GM10847 (cell line): ENCODE measurements at regions not wholly inside any gene's neighbourhood (a gene's known extent, or its start where the extent isn't known, plus 50 kb on each side); places are given as distances from the start of the nearest gene placed in this dataset.

Experiments used
- POLR2A ChIP-seq: IDR thresholded peaks from 2 replicates; pipeline ENCODE4 v1.6.1; 2011; ENCODE audit not compliant: insufficient read length; ENCODE audit errors: extremely low read depth

DNA sequence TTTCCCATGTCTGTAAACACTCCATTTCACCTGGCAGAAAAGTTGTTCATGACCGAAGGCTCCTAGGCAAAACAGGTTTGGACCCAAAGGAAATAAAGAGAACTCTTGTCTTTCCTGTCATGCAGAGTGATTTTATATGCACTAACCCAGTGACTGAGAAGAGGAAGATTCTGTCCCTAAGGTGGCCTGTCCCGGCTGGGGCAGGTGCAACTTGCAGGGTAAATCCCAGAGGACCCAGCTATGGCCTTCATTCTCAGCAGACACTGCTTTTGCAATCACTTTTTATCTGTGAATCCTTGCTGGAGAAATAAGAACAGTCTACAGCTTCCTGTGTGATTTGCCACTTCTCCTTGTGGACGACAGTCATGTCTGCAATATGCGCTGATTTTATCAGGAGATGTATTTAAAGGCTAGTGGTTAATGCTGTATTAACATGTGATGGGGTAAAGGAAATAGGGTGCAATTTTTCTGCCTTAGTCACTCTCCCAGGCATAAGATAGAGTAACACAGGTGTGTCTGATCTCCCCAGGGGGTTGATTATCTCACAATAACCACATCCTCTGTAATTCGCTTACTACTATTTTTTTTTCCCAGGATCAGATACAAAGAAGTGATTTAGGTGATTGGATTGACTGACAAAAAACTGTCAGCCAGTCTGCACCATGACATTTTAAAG lies 696.8 kb upstream of the SOX9 start:
- TF ChIP-seq POLR2A = no peak

DNA sequence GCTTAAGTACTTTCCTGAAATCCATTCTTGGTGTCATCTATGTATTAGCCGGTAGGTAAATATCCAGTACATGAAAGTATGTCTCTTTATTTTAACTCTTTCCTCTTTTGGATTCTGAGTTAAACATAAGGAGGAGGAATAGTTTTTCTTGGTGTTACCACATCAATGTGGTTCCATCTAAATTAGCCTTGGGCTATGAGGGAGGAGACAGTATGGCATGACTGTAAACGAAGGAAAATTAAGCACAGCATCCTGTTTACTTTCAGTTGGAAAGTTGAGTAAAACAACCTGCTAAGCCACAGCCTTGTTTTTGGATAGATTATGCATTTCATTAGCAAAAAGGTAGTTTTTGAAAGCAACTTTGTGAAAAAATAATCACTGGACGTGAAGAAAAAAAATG lies 693.0 kb upstream of the SOX9 start:
- no peak for TF ChIP-seq POLR2A

DNA sequence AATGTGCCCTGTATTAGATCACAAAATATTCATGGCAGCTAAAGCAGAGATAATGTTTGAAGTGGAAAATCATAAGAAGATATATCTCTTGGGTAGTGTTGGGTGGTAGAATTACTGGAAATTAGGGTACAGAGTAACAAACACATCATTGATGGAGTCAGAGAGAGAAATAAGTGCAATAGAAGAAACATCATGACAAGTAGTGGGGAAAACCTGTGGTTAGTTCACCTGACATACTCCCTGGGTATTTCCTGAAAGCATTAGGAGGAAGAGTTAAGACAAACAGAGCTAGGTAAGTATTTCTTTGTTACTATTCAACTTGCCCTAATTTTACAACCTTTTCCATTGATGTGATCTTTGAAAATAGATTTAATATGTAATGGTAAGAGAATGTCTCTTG lies 691.9 kb upstream of the SOX9 start:
- no peak for TF ChIP-seq POLR2A

DNA sequence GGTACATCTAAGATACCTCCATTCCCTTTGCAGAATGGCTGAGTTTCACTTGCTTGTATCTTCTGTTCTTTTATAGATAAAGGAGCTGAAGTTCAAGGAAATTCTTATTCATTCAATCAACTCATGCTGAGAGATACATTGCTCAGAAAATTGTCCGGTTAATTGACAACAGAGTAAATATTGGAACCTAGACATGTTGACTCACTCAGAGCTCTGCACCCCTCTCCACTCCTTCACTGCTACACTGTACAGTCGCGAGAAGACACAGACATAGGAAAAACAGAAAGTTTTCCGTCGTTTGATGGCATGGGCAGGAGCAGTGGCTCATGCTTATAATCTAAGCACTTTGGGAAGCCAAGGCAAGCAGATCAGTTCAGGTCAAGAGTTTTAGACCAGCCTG lies 690.5 kb upstream of the SOX9 start:
- no peak for TF ChIP-seq POLR2A

DNA sequence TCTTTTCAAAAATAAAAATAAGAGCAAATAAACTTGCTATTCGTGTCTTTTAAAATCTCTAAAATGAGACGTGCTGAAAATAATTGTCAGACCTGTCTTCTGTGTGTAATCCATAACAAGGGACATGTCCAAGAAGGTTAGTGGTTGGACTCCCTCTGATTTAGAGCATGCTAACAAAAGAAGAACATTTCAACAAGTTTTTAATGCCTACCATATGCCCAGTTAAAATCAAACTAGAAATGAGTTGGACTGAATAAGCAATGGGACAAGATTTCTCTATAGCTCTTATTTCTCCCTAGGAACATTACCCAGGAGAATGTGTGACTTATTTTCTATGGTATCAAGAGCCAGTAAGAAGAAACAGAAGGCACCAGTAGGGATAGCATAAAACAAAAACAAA lies 689.7 kb upstream of the SOX9 start:
- no peak for TF ChIP-seq POLR2A

DNA sequence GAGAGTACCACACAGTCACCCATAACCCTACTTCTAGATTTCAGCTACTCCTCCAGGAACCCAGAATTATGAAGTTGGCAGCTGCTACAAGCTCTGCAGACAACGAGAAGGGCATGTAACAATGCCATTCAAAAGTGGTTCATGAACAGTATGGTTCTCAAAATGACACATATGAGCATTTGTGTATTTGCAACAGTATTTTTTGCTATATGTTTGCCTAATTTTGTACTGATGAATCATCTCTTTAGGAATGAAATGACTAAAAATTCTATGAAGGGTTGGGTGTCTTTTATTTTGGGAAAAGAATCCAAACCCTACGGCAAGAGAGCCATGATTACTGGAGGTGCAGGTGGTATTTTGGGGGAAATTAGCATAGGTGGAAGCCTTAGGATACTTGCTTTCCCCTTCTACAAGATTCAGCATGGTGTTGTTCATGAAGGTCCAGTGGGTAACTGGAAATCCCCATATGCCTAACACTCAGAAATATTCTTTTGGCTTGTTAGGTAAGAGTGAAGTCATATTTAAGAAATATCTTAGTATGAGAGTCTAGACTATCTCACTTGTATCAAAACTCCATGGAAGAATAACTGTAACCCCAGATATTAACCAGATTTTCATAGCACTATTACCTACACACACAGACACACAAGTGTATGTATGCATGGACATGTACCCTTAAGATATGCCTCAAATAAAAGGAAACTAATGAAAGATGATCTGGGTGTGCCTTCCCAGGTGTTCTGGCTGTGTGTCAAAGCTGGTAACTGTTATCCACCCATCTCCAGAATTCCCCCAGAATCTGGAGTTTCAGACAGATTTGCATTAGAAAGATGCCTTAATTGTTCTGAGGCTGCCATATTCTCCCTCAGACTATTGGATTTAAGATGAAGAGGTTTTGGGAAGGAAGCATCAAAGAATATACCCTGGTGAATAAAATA lies 688.2 kb upstream of the SOX9 start:
- TF ChIP-seq POLR2A = no peak

DNA sequence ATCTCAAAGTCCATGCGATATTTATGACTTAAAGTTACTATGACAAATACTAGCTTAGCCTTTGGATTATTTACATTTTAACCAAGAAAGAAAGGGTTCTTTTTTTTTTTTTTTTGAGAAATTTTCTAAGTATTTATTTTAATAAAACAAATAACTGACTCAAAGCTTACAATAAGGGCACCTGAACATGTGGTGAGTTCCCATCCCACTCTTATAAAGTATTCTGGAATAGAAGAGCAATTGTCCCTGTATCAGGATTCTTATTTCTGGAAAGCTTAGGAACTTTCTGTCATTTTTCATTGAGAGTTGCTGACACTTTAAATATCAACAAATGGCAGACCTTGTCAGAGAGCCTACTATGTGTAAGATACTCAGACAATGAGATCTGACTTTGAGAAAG lies 686.1 kb upstream of the SOX9 start:
- TF ChIP-seq POLR2A = no peak

DNA sequence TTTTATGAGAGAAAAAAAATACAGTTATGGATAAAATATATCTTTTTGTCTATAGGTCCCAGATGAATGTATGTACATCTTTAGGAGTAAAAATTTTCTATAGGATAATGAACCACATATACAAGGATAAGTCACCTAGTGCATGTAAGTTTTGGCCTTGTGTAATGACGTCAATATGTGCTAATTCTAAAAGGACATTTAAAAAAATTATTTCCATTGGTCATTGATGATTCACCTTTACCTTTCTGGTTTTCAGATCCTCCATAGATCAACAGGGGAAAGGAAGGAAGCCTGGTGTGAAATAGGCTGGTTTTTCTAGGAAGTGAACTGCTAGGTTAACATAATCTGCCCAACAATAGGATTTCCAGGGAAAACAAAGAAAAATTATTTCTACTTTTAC lies 684.3 kb upstream of the SOX9 start:
- no peak for TF ChIP-seq POLR2A

DNA sequence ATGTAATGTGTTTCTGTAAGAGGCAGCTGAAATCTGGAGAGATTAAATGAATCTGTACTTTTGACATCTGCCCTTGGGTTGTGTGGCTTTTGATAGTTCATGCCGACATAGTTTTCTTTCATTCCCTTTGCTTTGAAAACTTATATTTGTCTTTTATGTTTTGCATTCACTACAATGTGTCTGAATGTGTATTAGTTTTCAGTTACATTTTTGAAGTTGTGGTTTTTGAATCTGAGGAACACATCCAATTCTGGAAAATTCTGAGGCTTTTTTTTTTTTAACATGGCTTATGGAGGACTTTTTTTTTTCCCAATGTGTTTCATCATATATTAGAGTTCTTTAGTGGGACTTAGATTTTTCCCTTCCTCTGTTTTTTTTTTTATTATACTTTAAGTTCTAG lies 683.7 kb upstream of the SOX9 start:
- no peak for TF ChIP-seq POLR2A

DNA sequence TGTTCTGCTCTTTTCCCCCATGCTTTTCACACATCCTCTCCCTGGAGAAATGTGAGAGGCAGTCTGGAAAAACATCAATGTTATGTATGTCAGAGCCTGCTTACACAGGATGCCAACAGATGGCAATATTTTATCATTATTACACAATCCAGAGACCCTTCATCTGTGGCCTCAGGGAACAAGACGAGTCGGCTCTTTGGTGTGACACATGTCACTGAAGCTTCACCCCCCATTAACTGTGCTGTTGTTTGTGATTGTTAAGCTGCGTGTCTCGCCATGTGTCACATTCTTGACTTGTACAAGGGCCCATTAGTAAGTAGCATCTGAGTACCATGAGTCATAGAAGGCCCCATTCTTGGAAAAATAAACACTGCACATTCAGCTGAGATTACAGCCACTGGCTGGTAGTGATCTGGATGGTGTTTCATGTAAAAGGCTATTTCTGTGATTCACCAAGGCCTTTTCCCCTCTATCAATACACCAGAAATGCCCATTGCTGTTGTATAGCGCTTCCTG lies 682.1 kb upstream of the SOX9 start:
- TF ChIP-seq POLR2A = no peak

DNA sequence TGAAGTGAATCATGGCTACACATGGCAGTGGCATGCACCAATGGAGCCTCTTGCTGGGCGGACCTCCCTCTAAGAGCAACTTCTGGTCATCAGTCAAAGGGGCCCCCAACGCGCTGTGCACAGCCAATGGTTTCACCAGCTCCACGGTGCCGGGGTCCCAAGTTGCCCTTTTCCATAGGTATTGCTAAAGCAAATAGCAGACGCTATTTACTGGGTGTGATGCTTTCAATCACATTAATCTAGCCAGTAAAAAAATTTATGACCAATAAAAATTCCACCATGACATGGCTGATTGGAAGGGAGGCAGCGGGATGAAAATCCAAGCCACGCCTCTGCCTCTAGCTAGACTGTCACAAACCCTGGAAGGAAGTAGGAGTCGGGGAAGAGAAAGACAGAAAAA lies 680.3 kb upstream of the SOX9 start:
- TF ChIP-seq POLR2A = no peak

DNA sequence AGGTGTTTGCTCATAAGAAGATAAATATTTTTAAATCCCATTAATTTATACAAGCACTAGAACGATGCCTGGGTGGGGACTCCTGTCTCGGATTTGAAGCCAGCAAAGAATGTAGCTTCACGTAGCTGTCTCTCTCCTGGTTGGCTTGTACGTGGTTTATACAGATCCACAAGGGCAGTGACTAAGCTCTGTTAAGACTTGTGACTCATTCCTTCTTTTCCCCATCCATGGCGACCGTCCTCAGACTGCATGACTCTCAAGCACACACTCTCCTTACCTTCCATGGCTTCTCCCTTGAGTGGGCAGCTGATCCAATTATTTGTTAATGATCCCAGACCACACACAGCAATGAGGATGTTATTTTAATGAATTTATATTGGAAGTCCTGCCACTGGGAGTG lies 679.7 kb upstream of the SOX9 start:
- TF ChIP-seq POLR2A = no peak

DNA sequence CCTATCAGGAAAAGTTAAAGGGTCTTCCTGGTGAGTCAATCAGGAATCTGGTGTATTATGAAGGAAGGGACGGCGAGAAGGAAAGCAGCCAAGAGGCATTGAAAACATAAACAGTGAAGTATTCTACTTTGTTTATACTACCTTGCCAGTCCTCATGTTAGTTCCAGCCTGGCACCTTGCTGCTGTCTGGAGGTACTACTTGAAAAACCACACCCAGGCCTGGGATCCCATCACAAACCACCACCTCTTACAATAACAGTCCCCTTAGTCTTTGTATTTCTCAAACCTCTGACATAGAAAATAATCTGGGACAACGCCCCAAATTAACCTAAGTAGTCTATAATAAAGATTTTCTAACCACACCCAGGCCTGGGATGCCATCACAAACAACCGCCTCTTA lies 676.7 kb upstream of the SOX9 start:
- TF ChIP-seq POLR2A = no peak

DNA sequence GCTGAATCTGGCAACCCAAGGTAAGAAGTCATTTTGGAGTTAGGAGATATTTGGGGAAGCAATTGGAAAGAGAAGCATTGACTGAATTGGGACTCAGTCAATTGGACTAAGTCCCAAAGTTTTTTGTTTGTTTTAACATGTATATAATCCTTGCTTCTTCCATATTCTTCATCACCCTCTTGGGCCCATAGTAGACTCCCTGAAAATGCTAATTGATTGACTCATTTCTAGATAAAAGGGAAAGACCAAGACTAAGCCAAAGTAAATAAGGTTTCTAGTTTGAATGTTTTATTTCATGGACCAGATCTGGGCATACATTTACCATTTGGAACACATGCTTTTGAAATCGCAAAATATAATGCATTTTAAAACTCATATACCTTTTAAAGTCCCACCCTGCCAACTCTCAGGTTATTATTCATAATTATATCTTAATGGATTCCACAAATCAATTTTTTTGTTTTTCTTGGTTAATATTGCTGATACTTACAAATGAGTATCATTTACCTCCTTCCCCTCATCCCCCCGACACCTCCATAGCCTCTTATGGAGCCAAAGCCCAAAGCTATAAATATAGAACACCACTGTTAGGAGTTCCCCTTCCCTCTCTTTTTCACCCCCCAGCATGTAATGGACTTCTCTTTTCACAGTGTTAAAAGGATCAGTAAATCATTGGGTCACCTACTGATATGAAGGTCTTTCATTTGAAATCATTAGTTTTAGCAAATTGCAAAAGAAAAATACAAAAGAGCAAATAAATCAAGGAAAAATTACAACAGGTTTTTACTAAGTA lies 674.0 kb upstream of the SOX9 start:
- no peak for TF ChIP-seq POLR2A

DNA sequence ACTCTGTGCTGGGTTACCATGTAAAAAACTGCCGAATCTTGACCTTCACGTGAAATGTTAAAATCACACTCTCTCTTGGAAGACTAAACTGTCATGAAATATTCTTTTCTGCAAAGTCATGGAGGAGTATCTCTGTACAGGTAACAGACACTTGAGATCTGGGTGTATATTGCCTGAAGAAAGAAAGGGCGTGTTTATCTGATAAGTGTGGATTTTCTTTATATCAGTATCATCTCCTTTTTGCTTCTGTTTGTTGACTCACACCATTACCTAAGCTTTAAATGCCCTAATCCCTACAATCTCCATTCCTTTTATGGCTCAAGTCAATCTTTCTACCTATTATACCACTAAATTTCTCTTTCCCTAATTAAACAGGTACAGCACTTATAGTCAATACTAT lies 673.2 kb upstream of the SOX9 start:
- no peak for TF ChIP-seq POLR2A
